ENCODE measurements at regions not wholly inside any gene's neighbourhood (a gene's known extent, or its start where the extent isn't known, plus 50 kb on each side); places are given as distances from the start of the nearest gene placed in this dataset.
A peak's percentile ranks its signal among the peaks of the same experiment; 100 is the strongest.

DNA sequence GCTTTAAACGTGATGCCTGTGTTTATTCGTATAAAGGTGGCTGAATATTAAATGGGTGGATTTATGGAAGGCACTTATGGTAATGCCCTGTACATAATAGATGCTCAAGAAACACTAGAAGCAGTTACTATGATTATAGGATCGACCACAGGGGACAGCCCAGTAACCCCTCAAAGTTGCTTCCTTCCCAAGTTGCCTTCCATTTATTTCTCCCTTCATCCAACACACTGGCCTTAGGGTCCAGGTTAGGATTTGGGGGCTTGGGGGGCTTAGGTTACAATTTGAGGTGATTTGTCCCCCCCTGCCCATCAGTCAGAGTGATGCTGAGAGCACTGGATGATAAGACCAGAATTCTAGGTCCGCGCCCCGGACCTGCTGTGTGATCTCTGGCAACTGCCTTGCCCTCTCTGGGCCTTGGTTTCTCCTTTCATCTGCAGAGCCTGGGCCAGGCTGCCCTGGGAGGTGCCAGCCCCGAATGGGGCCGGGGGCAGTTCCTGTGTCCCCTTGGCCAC lies 101.5 kb downstream of the CEBPB start:
- ChIA-PET POLR2A (interaction anchor here (0.6 kb wide), 1 partner anchor 233 kb away, joined by 6 read pairs; no protein-coding TSS in a partner anchor), CTCF (interaction anchor here (1.0 to 1.5 kb wide), 2 partner anchors 8 to 10 kb away, joined by 3 to 4 read pairs; no protein-coding TSS in a partner anchor)
- no peak for FAIRE-seq
- H3K4me2 ChIP-seq (ENCODE audit: insufficient read depth, low read length) = no peak overlapping the region
- H3K4me1 ChIP-seq (ENCODE audit: control insufficient read depth, extremely low read depth, insufficient read depth, low read length) = peaks cover 14% of the 10 kb centered on the region
- DNase-seq (ENCODE audit: low read depth, low spot score) = no peak
- H3K9me3 ChIP-seq (replicated peaks; ENCODE audit: control insufficient read depth, insufficient read depth, low read length) = no peaks in the 10 kb centered on the region
- H3K36me3 ChIP-seq (ENCODE audit: control insufficient read depth in 2 of 2, extremely low read depth in 1 of 2, insufficient read depth in 2 of 2, low read length in 2 of 2) = no peaks in the 10 kb centered on the region
- no peaks in the 10 kb centered on the region for H4K20me1 ChIP-seq (replicated peaks; ENCODE audit: control insufficient read depth, extremely low read depth, insufficient read depth, low read length)
- TF ChIP-seq GATA2 (IDR thresholded peaks at IDR 0.05; ENCODE audit: insufficient read depth, insufficient read length, low read depth, low read length) (no peak), EZH2 (IDR thresholded peaks at IDR 0.05; ENCODE audit: borderline replicate concordance, low read depth, low read length, severe bottlenecking) (no peak), POLR2AphosphoS5 (IDR thresholded peaks at IDR 0.05; ENCODE audit: insufficient read depth, low read depth, low read length) (no peak), MYC (IDR thresholded peaks at IDR 0.05; ENCODE audit: low read depth, low read length) (no peak), POLR2A (IDR thresholded peaks at IDR 0.05; ENCODE audit: low read depth, low read length) (no peak), JUN (IDR thresholded peaks at IDR 0.05; ENCODE audit: borderline replicate concordance, insufficient read depth, insufficient read length, low read depth) (no peak), FOS (IDR thresholded peaks at IDR 0.05; ENCODE audit: borderline replicate concordance, insufficient read depth, low read length) (no peak)
- TF ChIP-seq, protein P1, sequence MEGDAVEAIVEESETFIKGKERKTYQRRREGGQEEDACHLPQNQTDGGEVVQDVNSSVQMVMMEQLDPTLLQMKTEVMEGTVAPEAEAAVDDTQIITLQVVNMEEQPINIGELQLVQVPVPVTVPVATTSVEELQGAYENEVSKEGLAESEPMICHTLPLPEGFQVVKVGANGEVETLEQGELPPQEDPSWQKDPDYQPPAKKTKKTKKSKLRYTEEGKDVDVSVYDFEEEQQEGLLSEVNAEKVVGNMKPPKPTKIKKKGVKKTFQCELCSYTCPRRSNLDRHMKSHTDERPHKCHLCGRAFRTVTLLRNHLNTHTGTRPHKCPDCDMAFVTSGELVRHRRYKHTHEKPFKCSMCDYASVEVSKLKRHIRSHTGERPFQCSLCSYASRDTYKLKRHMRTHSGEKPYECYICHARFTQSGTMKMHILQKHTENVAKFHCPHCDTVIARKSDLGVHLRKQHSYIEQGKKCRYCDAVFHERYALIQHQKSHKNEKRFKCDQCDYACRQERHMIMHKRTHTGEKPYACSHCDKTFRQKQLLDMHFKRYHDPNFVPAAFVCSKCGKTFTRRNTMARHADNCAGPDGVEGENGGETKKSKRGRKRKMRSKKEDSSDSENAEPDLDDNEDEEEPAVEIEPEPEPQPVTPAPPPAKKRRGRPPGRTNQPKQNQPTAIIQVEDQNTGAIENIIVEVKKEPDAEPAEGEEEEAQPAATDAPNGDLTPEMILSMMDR (IDR thresholded peaks at IDR 0.05; ENCODE audit: extremely low read depth in 1 of 2, insufficient read depth in 1 of 2, low read depth in 1 of 2, low read length in 2 of 2) = no peak
- TF ChIP-seq, protein P2, sequence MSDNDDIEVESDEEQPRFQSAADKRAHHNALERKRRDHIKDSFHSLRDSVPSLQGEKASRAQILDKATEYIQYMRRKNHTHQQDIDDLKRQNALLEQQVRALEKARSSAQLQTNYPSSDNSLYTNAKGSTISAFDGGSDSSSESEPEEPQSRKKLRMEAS (IDR thresholded peaks at IDR 0.05; ENCODE audit: insufficient read depth, insufficient read length) = no peak
- dilution Hi-C loops (cut with MboI; ENCODE audit: extremely low pct_ligation_motif_present, low sequenced_read_pairs) (no loop called here), intact Hi-C loops (cut with micrococcal nuclease) (no loop called here)
- no peaks in the 10 kb centered on the region for H3K79me2 ChIP-seq (ENCODE audit: control insufficient read depth, insufficient read depth, low read length)
- peak overlapping the region; percentile 29 for H2AFZ ChIP-seq (ENCODE audit: low read depth, low read length)
- BruUV-seq (replicated peaks) = TSS peak; percentile 77
- H3K27ac ChIP-seq (ENCODE audit: insufficient read depth, low read depth, low read length) = peak overlapping the region; percentile 67
- no peak overlapping the region for H3K4me3 ChIP-seq (replicated peaks in 1 of 3; ENCODE audit: insufficient read depth in 1 of 3, low read depth in 1 of 3, low read length in 3 of 3)
- no peaks in the 10 kb centered on the region for H3K9me1 ChIP-seq (replicated peaks; ENCODE audit: control insufficient read depth, extremely low read depth, insufficient read depth, low read length)
- H3K9ac ChIP-seq (replicated peaks; ENCODE audit: extremely low read depth, insufficient read depth, low read length) = no peak overlapping the region
- H3K27me3 ChIP-seq (ENCODE audit: control insufficient read depth in 2 of 2, insufficient read depth in 2 of 2, low read length in 2 of 2) = no peaks in the 10 kb centered on the region

All from endothelial cell of umbilical vein (primary cell).